ENCODE measurements at regions not wholly inside any gene's neighbourhood (a gene's known extent, or its start where the extent isn't known, plus 50 kb on each side); places are given as distances from the start of the nearest gene placed in this dataset.
A peak's percentile ranks its signal among the peaks of the same experiment; 100 is the strongest.
"Not testable (repeated sequence)": the region's sequence is repeated elsewhere in the genome, so short reads cannot be mapped to it uniquely, and the experiment has no call there.

DNA sequence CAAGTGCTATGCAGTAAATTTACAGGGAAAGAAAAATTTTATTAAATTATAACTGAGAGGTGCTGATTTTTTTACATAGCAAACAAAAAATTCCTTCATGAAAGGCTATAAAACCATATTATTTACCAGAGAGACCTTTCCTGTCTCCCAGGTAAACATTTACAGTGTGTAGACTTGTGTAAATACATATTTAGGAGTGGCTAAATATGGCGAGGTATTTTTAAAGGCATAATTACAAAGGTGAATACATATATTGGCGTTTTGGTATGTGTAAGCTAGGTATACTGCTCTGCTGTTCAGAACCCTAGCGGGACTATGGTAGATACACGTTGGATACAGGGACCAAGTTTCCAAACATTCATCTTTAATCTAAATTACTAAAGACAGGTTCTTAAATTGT lies 170.6 kb upstream of the MEF2C start:
- Mint-ChIP-seq H3K9me3 (peaks cover 0 to 16% of the 10 kb centered on the region in 2 donors), H3K27me3 (no peaks in the 10 kb centered on the region), H3K4me3 (no peak overlapping the region), H3K4me1 (no peaks in the 10 kb centered on the region), H3K27ac (no peak overlapping the region)
- no peak for DNase-seq
- no peak for ATAC-seq

- H3K27me3 Mint-ChIP-seq, ATAC-seq, H3K27ac Mint-ChIP-seq, H3K4me1 Mint-ChIP-seq, DNase-seq, H3K4me3 Mint-ChIP-seq: not testable (repeated sequence)
- H3K9me3 Mint-ChIP-seq, result peaks cover 0 to 16% of the 10 kb centered on the region in 2 donors
Observed at GRCh38 chr5:89050062-89050461, 167.1 kb upstream of the MEF2C start.

GRCh38 chr5:89047571-89047970 lies 164.6 kb upstream of the MEF2C start:
- H3K27me3 Mint-ChIP-seq, result no peaks in the 10 kb centered on the region
- no peak for ATAC-seq

DNA sequence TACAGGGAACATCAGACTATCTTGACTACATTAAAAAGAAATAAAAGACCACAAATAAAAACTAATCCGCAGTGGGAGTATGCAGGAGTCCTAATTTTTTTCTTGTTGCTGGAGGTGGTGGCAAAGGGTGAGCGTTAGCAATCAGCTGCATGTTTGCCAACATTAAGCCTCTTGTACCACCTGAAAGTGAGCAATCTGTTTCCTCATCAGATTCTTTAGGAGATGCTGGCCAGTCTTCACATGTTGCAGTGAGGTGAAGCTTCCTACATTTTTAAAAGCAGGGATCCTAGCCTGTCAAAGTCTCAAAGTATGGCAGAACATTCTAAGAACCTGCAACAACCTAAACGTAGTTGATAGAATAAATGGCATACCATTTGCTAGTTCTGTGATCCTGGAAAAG lies 162.2 kb upstream of the MEF2C start:
- Mint-ChIP-seq H3K27ac (no peak overlapping the region), H3K4me1 (no peaks in the 10 kb centered on the region), H3K4me3 (no peak overlapping the region), H3K9me3 (peaks cover 0 to 4% of the 10 kb centered on the region in 2 donors), H3K27me3 (no peaks in the 10 kb centered on the region)
- DNase-seq, result no peak
- no peak for ATAC-seq

More at GRCh38 chr5:89047571-89047970, 164.6 kb upstream of the MEF2C start:
- Mint-ChIP-seq H3K9me3 (peaks cover 0 to 16% of the 10 kb centered on the region in 2 donors), H3K4me1 (no peaks in the 10 kb centered on the region), H3K27ac (no peak overlapping the region), H3K4me3 (no peak overlapping the region)
- DNase-seq, result no peak

- ATAC-seq, result no peak
Observed at GRCh38 chr5:89044674-89045200, 161.8 kb upstream of the MEF2C start.

GRCh38 chr5:89043676-89044075 lies 160.7 kb upstream of the MEF2C start:
- H3K4me3 Mint-ChIP-seq, result no peak overlapping the region
- DNase-seq (no peak), ATAC-seq (peak; percentile 42)
- H3K27ac Mint-ChIP-seq, result no peak overlapping the region
- H3K4me1 Mint-ChIP-seq, result no peaks in the 10 kb centered on the region
- H3K27me3 Mint-ChIP-seq, result no peaks in the 10 kb centered on the region
- peaks cover 0 to 5% of the 10 kb centered on the region in 2 donors for H3K9me3 Mint-ChIP-seq

More at GRCh38 chr5:89044674-89045200, 161.8 kb upstream of the MEF2C start:
- Mint-ChIP-seq H3K4me1 (no peaks in the 10 kb centered on the region), H3K27ac (peak overlapping the region in 1 of 2 donors; percentile 22), H3K9me3 (no peaks in the 10 kb centered on the region), H3K27me3 (no peaks in the 10 kb centered on the region), H3K4me3 (no peak overlapping the region)
- DNase-seq, result no peak

GRCh38 chr5:89042746-89043145 lies 159.8 kb upstream of the MEF2C start:
- no peak for ATAC-seq
- Mint-ChIP-seq H3K27ac (no peak overlapping the region), H3K27me3 (no peaks in the 10 kb centered on the region), H3K4me1 (no peaks in the 10 kb centered on the region), H3K9me3 (peaks cover 0 to 9% of the 10 kb centered on the region in 2 donors), H3K4me3 (no peak overlapping the region)
- DNase-seq, result no peak

- ATAC-seq (no peak), DNase-seq (no peak)
- Mint-ChIP-seq H3K4me1 (no peaks in the 10 kb centered on the region), H3K27ac (no peak overlapping the region), H3K27me3 (no peaks in the 10 kb centered on the region), H3K9me3 (peaks cover 0 to 9% of the 10 kb centered on the region in 2 donors), H3K4me3 (no peak overlapping the region)
Observed at GRCh38 chr5:89041976-89042375, 159.0 kb upstream of the MEF2C start.

- Mint-ChIP-seq H3K4me1 (no peaks in the 10 kb centered on the region), H3K27me3 (no peaks in the 10 kb centered on the region), H3K4me3 (no peak overlapping the region), H3K27ac (no peak overlapping the region), H3K9me3 (peaks cover 0 to 9% of the 10 kb centered on the region in 2 donors)
- ATAC-seq (no peak), DNase-seq (no peak)
Observed at GRCh38 chr5:89041249-89041779, 158.3 kb upstream of the MEF2C start.

- no peak overlapping the region for H3K4me3 Mint-ChIP-seq
- no peak for DNase-seq
Observed at GRCh38 chr5:89036704-89037489, 153.9 kb upstream of the MEF2C start.

DNA sequence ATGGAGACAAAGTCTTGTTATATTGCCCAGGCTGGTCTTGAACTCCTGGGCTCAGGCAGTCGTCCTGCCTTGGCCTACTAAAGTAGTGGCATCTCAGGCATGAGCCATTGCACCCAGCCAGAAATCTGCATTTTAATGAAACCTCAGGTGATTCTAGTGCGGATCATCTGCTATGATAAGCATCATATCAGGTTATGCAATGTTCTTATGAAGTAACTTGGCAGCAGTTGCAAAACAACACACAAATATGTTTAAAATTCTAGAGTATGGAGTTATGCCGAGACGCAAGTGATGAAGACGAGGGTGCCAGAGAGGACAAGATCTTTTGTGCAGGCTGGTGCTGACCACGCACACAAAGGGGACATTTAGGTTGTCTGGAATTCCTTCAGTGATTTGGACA lies 153.2 kb upstream of the MEF2C start:
- no peak overlapping the region for H3K4me3 Mint-ChIP-seq
- no peaks in the 10 kb centered on the region for H3K4me1 Mint-ChIP-seq
- no peaks in the 10 kb centered on the region for H3K27me3 Mint-ChIP-seq
- peaks cover 0 to 9% of the 10 kb centered on the region in 2 donors for H3K9me3 Mint-ChIP-seq
- ATAC-seq (no peak), DNase-seq (no peak)
- H3K27ac Mint-ChIP-seq, result no peak overlapping the region

More at GRCh38 chr5:89036704-89037489, 153.9 kb upstream of the MEF2C start:
- Mint-ChIP-seq H3K27ac (no peak overlapping the region), H3K27me3 (no peaks in the 10 kb centered on the region), H3K4me1 (no peaks in the 10 kb centered on the region), H3K9me3 (peaks cover 0 to 9% of the 10 kb centered on the region in 2 donors)
- no peak for ATAC-seq

DNA sequence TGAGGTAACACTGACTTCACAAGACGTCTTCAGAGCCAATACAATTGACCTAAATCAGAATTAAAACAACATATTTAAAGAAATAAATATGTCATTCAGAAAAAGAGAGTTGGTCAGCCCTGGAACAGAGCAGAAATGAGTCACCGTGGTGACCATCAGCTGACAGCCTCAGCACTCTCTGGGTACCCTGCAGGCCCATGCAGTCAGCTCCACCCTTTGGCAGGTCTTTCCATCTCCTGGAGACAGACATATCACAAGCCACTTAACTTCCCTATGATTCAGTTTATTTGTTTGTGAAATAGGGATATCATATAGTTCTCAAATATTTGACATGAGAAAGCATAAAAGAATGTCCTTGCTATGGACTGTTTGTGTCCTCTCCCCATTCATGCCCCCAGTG lies 151.6 kb upstream of the MEF2C start:
- H3K27ac Mint-ChIP-seq, result no peak overlapping the region
- ATAC-seq (no peak), DNase-seq (no peak)
- no peaks in the 10 kb centered on the region for H3K4me1 Mint-ChIP-seq
- H3K9me3 Mint-ChIP-seq, result peaks cover 0 to 9% of the 10 kb centered on the region in 2 donors
- no peak overlapping the region for H3K4me3 Mint-ChIP-seq
- no peaks in the 10 kb centered on the region for H3K27me3 Mint-ChIP-seq

- ATAC-seq (no peak), DNase-seq (no peak)
- H3K27ac Mint-ChIP-seq, result no peak overlapping the region
- H3K4me1 Mint-ChIP-seq, result no peaks in the 10 kb centered on the region
- H3K9me3 Mint-ChIP-seq, result peaks cover 0 to 9% of the 10 kb centered on the region in 2 donors
- no peak overlapping the region for H3K4me3 Mint-ChIP-seq
- H3K27me3 Mint-ChIP-seq, result no peaks in the 10 kb centered on the region
Observed at GRCh38 chr5:89030798-89031197, 147.8 kb upstream of the MEF2C start.

DNA sequence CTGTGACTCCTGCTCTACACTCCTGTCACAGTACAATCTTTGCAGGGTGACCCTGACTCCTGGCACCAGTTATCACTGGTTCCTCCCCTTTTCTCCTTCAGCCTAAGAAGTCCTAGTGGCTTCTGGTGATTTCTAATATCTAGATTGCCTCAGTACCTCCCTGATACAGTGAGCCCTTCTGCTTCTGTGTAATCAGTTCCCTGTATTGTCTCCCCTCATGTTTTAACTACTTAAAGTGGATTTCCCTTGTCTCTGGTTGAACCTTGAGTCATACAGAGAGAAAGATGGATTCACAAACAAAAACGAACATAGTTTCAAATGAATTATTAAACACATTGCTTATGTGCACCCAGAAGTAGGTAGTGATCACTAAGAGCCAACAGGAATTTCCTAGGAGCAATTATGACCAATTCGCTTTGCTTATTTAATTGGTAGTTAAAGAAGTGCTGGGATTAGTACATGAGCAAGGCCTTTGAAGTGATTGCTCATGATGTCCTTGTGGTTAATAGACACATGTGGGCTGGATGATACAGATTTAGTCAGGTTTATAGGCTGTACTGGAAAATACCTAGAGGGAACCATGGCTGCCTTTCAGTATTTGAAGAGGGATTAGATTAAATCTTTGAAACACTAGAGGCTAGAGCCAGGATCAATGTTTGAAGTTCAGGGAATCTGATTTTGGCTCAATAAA lies 145.8 kb upstream of the MEF2C start:
- no peak overlapping the region for H3K4me3 Mint-ChIP-seq
- no peak overlapping the region for H3K27ac Mint-ChIP-seq
- no peak for DNase-seq
- peaks cover 0 to 14% of the 10 kb centered on the region in 2 donors for H3K9me3 Mint-ChIP-seq
- no peaks in the 10 kb centered on the region for H3K4me1 Mint-ChIP-seq
- H3K27me3 Mint-ChIP-seq, result no peaks in the 10 kb centered on the region
- no peak for ATAC-seq

DNA sequence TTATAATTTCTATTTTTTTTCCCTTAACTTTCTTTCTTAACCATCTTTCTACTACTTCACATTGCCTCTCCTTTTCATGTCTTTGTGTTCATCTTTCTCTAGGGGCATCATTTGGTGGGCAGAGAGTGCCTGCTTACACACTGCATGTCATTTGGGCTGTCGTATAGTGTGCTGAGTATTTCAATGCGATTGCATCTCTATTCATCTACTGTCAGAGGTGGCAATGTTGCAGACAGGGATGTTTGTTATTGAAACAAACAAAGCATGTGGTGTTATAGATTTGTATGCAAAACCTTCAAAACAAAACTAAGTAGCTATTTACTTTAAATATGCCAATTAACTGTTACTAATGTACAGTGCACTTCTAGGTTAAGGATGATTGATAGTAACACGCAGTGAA lies 141.1 kb upstream of the MEF2C start:
- Mint-ChIP-seq H3K4me3 (no peak overlapping the region), H3K4me1 (no peaks in the 10 kb centered on the region), H3K9me3 (peaks cover 0 to 14% of the 10 kb centered on the region in 2 donors), H3K27ac (no peak overlapping the region), H3K27me3 (peaks cover 3% of the 10 kb centered on the region)
- DNase-seq, result no peak
- no peak for ATAC-seq

Measured in stimulated activated naive CD8-positive, alpha-beta T cell treated with anti-CD3 and anti-CD28 coated beads, Interleukin-15, amount 100 ng/mL, for 72 hours (primary cell).